ENCODE measurements at regions not wholly inside any gene's neighbourhood (a gene's known extent, or its start where the extent isn't known, plus 50 kb on each side); places are given as distances from the start of the nearest gene placed in this dataset.

DNA sequence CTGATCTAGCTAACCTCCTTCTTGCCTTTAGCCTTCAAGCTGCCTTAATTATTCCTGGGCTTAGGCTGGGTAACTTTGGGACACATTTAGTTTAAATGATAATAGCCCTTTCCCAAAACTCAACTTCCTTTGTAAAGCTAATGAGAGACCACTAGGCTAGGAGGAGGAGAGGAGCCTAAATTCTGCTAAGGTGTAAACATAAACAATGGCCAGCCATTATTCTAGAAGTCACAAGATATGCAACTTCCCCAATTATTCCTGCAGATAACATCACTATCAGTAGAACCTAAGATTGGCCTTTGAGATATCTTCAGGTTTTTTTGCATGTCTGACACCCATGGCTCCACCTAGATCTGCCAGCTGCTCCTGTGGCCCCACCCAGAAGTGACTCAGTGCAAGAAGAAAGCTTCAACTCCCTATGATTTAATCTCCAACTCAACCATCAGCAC lies 131.2 kb upstream of the FAM20A start:
- TF ChIP-seq CTCF (IDR thresholded peaks at IDR 0.05), result no peak
- no peak for TF ChIP-seq POLR2A (IDR thresholded peaks at IDR 0.05)
- TF ChIP-seq EP300 (IDR thresholded peaks at IDR 0.05), result no peak

Data from sigmoid colon (tissue), 4 donors.